A673 (cell line): ENCODE measurements at regions not wholly inside any gene's neighbourhood (a gene's known extent, or its start where the extent isn't known, plus 50 kb on each side); places are given as distances from the start of the nearest gene placed in this dataset.

Experiments used
- EZH2 ChIP-seq: fragments of 200-600 bp; sonication (generic); IDR thresholded peaks from 2 replicates; pipeline ENCODE4 v1.6.1; 2017; ENCODE audit warnings: borderline replicate concordance, low read depth, mild to moderate bottlenecking, mixed read lengths, antibody characterized with exemption, low read length; ENCODE audit not compliant: poor library complexity, severe bottlenecking
- TF ChIP-seq, protein P1 (sequence below): fragments of 300-800, 200-600 bp; sonication (generic); conservative IDR thresholded peaks from 2 replicates; pipeline ENCODE4 v1.5.1; 2017; ENCODE audit warnings: low read depth, mild to moderate bottlenecking, antibody characterized with exemption, low read length, moderate library complexity, mixed read lengths

DNA sequence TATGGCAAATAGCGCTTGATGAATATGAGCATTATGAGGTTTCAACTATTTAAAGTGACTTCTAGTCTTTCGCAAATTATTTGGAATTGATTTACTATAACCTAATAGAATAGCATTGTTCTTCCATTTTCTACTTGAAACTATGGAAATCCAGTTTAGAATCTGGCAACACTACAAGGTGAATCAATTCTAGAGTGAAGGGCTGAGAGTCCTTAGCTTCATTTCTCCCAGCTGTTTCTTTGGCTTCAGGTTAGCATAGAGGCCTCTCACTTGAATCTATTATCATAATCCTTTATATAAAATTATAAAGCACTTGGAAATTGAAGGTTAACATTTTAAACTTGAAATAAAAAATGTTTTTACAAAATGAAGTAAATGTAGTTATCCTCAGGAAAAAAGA, 318.8 kb downstream of the CCDC85A start:
- TF ChIP-seq EZH2: no peak
- TF ChIP-seq, protein P1, sequence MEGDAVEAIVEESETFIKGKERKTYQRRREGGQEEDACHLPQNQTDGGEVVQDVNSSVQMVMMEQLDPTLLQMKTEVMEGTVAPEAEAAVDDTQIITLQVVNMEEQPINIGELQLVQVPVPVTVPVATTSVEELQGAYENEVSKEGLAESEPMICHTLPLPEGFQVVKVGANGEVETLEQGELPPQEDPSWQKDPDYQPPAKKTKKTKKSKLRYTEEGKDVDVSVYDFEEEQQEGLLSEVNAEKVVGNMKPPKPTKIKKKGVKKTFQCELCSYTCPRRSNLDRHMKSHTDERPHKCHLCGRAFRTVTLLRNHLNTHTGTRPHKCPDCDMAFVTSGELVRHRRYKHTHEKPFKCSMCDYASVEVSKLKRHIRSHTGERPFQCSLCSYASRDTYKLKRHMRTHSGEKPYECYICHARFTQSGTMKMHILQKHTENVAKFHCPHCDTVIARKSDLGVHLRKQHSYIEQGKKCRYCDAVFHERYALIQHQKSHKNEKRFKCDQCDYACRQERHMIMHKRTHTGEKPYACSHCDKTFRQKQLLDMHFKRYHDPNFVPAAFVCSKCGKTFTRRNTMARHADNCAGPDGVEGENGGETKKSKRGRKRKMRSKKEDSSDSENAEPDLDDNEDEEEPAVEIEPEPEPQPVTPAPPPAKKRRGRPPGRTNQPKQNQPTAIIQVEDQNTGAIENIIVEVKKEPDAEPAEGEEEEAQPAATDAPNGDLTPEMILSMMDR: no peak
